ENCODE measurements at regions not wholly inside any gene's neighbourhood (a gene's known extent, or its start where the extent isn't known, plus 50 kb on each side); places are given as distances from the start of the nearest gene placed in this dataset.

DNA sequence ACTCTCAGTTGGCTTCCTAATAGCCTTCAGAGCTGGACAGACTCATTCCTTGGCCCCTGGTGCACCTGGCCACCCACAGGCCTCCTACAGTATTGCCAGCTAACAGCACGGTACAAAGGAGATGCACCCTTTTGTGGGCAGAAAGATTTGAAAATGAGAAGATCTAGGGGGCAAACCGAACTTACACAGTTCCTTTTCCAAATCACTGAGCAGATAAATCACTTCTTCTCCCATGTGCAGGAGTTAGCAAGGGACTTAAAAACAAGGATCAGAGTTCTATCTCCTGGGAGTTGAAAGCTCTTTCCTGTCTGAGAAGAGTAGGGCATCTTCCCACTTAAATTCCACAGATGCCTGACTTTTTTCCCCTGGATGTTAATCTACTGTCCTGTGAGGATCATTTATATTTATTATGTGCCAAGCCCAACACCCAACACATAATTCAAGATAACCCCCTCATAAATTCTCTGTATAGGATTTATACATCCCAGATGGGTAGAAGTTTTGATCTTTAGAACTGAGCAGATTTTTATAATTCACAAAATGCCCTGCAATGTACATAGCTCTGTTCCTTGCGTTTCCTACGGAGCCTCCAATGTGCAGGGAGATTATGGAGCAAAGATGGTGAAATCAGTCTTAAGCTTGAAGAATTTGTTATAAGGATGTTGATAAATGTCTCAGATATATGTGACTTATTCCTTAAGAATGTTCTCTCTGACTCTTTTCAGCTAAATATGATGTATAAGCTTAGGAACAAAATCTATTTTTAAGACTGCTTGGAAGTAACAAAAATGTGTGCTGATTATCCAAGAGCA, 207.2 kb upstream of the DAPK1 start:
- DNase-seq: no peak

DNA sequence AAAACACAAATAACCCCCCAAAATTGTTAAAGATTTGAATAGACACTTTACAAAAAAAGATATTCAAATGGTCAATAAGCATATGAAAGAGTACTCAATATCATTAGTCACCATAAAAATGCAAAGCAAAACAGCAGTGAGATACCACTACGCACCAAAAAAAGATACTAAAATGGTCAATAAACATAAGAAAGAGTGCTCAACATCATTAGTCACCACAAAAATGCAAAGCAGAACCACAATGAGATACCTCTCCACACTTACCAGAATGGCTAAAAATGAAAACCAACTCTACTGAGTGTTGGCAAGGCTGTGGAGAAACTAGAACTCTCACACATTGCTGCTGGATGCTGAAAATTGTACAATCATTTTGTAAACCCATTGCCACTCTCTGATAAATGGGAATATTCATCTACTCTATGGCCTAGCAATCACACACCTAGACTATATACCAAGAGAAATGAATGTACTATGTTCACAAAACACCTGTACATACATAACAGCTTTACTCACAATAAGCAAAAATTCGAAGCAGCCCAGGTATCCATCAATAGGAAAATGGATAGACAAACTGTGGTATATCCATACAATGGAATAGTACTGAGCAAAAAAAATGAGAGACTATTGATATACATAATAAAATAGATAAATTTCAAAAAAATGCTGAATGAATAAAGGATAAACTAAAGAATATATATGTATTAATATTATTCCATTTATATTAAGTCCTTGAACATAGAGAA, 205.0 kb upstream of the DAPK1 start:
- no peak for DNase-seq

DNA sequence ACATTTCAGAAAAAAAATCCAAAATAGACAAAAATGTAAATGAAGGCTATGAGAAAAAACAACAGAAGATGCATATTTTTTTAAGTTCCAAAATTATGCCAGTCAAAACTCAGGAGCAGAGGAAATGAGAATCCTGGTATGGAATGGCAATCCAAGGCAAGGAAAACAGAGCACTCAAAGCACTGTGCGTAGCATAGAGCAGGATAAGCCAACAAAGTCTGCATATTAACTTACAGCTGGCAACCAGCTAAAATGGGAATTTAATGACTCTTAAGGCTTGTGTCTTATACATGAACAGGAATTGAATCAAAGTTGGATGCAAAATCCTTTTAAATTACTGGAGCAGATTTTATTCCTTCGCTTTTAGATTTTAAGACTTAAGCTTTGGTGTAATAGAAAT, 203.5 kb upstream of the DAPK1 start:
- DNase-seq: no peak

DNA sequence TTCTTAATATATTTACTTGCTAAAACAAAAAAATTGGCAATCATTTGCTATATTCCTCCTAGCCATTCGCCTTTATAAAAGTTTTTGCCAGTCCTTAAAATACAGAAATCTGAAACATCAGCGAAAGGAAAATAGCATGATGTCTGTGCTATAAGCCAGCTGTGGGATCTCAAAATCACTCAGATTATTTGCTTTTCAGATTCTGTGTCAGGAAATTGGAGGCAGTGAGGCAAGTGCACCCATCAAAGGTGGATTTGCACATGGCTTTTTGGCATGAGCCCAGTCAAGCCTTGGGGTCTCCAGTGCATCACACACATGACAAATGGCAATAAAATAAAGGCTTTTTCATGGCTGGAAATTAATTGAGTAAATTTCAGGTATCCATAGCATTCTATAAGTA, 196.8 kb upstream of the DAPK1 start:
- no peak for DNase-seq

DNA sequence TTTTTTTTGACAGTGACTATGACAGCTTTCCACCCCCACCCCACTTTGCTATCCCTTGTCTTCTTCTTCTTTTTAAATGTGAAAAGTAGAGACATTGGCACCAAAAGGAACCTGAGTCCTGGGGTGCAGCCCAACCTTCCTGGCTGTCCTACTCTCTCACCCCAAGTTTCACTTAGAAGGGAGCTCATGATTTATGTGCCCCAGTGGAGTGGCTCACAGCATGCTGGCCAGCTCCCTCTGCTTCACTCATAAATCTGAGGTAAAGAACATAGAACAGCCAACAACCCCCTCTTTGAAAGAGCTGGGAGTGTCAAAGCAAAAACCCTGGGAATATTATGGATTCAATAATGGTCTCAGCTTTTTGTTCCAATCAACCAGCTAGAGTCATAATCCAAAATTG, 196.3 kb upstream of the DAPK1 start:
- no peak for DNase-seq

DNA sequence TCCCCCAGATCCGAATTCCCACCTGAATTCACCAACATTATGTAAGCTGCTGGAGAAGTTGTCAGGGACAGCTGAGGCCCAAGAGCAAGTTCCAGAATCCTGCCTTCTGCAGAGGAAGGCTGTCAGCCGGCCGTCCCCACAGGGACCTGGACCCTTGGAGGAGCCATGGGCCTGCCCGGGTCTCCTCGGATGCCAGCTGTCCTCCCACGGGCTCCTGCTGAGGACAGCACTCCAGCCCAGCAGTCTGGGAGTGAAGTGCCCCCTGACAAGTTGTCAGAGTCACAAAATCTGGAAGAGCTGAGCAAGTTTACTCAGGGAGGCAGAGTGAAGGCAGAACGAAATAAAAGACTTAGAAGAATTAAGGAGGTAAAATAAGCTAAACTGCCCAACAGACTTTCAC, 192.5 kb upstream of the DAPK1 start:
- no peak for DNase-seq

DNA sequence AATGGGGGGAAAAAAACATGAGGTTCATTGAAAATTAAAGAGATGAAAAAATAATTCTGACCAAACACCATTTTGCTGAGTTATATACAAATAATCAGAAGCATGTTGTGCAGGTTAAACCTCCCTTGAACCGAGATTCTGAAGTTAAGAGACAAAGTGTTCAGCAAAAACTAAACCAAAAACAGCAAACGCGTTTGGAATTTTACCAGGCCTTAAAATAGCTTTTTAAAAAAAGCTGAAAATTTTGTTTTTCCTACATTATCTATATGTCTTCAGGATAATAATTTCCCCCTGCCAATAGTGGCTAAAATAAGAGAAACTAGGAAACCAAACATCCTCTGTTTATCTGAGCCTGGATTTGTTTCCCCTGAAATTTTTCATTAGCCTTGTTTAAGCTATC, 191.7 kb upstream of the DAPK1 start:
- DNase-seq: no peak

DNA sequence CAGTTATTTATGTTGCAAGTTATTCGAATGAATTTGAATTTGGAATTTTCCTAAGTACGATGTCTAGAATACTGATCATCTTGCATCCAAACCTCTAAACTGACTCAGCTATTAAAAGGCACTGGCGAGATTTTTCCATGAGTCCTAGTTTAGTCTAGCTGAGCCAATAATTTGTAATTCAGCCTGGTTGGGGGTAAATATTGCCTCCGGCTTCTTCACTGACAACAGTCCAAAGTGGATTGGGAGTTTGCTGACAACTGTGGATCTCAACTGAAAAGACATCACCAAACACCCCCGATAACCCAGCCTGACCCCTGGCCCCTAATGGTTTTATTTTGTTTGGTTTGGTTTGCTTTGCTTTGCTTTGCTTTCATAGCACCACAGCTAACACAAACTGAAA, 189.8 kb upstream of the DAPK1 start:
- no peak for DNase-seq

DNA sequence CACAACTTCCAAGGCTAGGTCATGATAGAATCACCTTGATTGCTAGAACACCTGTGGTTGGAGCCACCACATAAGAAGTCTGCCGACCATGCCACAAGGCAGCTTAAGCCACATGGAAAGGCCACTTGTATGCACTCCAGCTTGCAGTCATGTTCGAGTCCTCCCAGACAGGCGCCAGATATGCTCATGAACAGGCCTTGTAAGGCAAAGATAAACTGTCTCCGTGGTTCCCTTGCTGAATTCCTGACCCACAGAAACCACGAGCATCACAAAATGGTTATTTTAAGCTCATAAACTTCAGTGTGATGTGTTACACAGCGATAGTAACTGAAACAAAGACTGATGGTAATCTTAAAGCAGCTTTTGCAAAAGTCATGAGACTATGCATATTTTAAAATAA, 188.4 kb upstream of the DAPK1 start:
- no peak for DNase-seq

DNA sequence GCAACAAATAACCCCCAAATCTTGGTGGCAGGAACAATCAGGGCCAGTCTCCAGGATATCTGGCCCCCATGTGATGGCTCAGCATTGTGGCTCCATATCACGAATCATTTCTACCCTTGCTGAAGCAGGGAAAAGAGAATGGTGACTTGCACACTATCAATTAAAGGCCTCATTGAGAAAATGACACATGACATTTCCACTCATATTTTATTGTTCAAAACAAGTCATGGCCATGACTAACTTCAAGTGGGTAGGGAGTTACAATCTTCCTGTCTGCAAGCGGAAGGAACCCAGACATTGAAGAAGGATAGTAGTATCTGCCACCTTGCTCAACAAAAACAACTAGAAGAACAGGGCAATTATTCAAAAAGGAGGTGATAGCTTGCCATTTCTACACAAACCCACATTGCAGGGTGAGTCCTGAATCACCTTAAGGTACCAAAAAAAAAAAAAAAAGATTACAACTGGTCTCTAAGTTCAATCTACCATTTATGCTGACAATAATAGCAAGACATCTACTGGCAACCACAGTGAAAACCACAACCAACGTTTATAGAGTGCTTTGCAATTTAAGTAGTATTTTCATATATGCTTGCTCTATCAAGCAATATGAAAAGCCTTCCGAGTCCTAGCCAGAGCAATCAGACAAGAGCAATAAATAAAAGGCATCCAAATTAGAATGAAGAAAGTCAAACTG, 186.7 kb upstream of the DAPK1 start:
- DNase-seq: no peak

DNA sequence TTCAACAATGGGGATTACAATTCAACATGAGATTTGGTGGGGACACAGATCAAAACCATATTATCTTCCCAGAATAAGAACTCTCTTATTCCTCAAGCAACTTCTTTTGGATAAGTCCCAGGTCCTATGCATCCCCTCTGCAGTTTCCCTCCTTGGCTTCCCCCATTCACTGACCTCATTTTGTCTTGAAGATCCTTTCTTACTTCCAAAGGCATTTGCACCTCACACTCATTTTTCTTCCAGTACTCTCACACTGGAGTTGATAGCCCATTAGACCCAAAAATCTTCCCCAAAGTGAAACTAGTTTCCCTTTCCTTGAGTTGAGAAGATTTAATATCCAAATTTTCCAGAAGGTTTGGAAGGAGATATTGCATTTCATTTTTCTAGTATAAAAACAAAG, 178.0 kb upstream of the DAPK1 start:
- no peak for DNase-seq

DNA sequence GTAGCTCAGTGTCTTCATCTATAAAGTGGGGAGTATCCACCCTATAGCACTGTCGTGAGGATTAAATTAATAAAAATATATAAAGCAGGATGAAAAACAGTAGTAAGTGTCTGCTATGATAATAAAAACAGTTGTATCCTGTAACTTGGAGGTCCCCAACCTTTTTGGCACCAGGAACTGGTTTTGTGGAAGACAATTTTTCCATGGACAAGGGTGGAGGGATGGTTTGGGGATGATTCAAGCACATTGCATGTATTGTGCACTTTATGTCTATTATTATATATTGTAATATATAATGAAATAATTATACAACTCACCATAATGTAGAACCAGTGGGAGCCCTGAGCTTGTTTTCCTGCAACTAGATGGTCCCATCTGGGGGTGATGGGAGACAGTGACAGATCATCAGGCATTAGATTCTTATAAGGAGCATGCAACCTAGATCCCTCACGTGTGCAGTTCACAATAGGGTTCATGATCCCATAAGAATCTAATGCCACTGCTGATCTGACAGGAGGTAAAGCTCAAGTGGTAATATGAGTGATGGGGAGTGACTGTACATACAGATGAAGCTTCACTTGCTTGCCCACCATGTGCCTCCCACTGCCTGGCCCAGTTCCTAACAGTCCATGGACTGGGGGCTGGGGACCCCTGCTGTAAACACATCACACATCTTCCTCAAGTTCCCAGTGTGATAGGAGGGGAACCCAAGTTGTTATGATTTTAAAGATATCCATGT, 177.4 kb upstream of the DAPK1 start:
- DNase-seq: no peak

DNA sequence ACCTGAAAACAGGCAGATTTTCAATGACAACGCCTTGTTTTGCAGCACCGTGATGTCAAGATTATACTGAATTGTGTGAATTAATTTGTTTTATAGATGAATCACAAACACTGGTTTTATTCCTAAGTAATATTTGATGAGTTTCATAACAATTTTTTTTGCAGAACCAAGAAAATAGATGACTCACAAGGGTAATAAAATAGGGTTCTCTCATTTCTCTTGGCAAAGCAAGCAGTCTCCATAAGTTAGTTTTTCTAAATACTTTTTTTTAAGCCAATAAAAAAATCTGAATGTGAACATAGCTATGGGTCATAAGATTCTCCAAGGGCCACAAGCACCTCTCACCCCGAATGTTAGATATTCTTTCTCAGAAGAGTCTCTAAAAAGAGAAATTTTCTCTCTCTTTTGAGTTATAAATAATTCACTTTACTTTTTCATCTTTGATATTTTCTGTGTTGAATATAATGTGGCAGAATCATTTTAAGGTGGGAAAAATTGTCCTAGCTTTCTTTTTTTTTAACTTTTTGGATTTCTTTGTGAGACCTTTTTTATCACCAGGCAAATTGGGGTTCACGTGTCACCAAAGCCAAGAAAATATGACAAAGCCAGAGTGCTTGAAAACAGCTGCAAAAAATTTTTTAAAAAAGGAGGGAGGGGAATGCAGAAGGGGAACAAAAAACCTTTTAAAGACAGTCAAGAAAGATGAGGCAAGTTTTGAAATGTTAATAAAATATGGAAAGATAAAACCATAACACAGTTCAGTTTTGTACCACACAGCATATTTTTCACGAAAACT, 174.6 kb upstream of the DAPK1 start:
- no peak for DNase-seq

DNA sequence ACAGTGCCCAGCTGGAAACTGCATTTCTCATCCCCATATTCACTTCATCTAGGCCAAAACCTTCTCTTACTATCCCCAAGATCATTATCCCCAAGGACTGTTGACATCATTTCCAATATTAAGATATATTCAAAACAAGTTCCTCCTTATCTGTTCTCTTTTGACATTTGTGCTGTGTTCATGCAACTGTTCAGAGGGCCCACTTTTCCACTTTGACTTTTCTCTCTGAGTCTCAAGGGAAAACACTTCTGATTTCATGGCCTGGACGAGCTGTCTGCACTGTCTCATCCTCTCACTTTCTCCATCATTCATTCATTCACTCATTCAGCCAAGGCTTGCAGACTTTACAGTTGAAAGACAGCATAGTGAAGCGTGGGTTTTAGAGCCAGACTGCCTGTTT, 173.7 kb upstream of the DAPK1 start:
- DNase-seq: no peak

DNA sequence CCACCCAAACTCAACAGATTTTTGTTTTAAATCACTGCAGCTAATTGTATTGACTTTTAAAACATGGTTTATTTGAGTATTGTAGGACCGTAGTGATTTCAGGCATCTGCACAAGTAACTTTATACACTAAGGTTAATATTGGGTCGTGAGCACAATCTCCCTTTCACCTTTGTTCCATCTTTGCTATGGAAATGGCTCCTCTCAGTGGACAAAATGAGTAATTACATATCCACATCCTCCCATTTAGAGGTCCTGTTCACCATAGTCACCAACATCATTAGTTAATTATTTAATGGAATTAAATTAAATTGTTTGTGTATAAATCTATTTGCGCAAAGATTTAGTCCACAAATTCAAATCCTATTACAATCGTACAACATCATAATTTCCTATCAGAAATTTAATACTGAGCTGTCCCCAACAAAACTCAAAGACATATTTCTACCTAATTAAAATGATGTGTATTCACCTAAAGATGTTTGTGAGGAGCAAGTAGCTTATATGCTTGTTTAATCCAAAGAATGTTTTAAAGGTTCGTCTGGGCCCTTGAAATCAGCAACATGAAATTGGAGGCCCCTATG, 173.0 kb upstream of the DAPK1 start:
- peak; percentile 32 for DNase-seq

DNA sequence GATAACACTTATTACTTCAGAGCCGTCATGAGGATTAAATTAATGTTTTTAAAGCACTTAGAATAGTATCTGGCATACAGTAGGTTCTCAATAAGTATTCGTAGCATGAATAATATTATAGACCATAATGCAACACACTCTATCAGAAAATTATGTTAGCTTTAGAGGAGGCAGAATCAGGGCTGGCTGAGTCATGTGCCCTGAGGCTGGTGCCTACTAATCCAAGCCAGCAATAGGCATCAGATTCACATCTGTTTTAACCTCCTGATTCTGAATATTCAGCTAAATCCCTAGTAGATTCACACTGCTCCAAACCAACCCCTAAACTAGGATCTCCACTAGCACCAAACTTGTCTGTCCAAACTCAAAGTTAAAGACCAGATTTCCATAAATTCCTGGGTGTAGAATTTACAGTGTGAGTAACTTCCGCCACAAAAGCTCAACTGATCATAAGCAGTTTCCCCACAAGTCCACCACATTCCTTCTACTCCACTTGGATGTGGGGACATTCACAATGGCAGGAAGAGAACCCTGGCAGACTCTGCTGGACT, 170.0 kb upstream of the DAPK1 start:
- DNase-seq: no peak

DNA sequence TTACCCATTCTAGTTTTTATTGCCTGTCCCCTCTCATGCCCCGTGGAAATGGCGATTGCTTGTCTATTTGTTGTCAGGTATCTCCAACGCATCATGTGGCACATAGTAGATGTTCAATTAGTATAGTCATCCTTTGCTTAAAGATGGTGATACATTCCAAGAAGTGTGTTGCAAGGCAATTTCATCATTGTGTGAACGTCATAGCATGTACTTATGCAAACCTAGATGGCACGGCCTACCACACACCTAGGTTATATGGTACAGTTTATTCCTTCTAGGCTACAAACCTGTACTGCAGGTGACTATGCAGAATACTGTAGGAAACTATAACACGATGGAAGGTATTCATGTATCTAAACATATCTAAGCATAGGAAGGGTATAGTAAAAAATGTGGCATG, 163.9 kb upstream of the DAPK1 start:
- no peak for DNase-seq

DNA sequence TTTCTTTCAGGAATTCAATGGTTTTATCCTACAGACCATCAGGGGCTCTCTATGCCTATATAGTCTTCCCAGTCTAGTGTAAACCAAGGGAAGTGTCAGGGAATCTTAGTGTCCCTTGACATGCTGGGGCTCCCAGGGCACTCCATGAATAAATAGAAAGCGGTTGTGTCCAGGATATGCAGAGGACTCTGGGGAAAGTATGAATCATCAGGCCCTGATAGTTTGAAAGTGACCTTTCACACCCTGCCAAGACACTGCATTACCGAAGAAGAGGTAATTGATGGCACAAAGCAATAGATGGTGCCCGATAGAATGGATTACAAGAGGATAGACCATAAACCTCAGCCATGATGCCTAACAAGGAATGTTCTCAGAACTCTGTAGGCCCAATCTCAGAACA, 163.3 kb upstream of the DAPK1 start:
- DNase-seq: no peak

DNA sequence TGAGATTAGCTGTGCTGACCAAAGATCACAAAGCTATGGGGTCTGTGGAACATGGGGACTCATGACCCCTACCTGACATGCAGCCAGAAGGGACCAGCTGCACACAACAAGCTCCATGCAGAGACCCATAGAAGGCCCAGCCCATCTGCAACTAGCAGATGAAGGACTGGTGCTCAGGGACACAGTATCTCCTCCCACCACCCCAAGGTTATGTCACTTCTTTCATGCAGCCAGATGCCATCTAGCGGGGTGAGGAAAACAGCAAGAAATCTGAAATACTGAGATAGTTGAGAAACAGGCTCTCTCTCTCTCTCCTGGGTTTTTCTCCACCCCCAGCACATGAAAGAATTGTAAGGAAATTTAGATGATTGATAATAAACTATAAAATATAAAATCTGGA, 161.3 kb upstream of the DAPK1 start:
- no peak for DNase-seq

DNA sequence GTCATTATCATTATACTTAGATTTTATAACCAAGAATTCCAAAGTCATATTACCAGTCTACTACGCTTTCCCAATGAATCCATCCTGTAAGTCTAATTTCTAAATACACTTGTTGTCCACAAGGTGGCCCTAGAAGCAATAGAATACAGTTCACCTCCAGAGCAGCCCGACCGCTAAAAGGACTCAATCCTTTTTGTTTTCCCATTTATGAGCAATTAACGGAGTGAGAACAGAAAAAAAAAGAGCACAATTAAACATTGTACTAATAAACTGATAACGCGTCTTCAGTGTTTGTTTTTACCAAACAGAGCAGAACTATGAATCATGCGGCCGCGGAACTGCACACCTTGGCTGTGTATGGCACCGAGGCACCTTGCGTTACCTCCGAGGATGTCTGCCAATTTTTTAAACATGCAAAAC, 160.7 kb upstream of the DAPK1 start:
- peak; percentile 77 for DNase-seq

DNA sequence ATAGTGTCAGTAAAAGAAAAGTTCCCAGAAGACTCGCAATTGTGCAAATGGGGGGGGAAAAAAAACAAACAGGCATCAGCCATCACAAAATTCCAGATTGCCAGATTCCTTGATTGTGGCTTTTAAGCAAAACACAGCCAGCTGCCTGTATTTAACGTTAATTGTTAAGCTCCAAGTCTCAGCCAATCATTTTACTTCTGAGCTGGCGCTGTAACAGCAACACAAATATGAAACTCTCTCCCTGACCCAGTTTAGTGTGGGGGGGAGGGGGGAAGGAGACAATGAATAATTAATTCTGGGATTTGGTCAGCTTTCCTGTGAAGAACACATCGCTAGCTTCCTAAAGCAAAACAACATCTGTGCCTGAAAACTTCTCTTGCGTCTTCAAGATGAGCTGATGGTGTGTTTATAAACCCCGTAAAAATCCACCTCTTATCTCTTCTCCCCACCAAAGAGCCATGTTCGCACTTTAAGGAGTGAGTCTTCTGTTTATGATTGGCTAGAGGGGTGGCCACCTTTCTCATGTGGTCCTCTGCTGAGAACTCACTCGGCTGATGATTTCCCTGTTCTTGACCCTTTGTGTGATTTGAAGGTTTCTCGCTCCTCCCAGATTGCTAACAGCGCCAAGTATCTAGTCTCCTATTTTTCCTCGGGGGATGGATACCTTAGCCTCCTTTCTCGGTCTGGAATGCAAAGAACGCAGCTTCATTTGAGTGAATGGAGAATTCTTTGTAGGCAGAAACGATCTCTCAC, 160.2 kb upstream of the DAPK1 start:
- no peak for DNase-seq
